ENCODE measurements at regions not wholly inside any gene's neighbourhood (a gene's known extent, or its start where the extent isn't known, plus 50 kb on each side); places are given as distances from the start of the nearest gene placed in this dataset.

DNA sequence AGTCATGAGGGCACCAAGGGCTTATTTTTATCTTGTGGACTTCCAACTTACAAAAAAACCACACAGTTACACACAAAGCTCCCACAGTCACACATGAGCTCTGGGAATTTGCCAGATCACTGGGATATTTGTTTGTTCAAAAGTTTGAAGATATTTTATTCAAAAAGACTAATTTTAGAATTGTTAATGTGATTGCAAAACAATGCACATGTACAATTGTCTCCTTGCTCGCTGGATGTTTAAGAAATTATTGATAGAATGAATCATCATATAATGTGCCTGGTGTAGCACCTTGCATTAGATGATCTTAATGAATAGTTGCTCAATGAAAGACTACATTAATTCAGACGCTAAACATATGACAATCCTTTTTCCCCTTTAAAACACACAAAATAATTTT lies 570.3 kb downstream of the LMO4 start:
- FAIRE-seq (no peak), DNase-seq (ENCODE audit: insufficient read length, low spot score) (no peak)

DNA sequence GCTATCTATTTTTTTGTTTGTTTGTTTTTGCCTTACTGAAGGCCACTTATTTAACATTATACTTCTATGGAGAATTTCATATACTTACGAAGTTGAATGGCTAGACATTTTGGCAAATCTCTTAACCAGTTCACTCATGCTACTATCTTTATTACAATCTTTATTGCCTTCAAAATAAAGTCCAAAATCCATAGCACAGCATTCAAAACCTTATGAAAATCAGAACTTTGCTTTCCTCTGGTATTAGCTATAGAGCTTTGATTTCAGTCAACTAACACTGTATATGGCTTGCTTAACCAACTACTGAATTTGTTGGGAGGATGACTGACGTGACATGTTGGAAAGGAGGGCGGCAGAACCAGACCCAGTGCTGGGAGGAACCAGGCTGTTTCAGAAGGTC lies 571.1 kb downstream of the LMO4 start:
- FAIRE-seq (no peak), DNase-seq (ENCODE audit: insufficient read length, low spot score) (no peak)

DNA sequence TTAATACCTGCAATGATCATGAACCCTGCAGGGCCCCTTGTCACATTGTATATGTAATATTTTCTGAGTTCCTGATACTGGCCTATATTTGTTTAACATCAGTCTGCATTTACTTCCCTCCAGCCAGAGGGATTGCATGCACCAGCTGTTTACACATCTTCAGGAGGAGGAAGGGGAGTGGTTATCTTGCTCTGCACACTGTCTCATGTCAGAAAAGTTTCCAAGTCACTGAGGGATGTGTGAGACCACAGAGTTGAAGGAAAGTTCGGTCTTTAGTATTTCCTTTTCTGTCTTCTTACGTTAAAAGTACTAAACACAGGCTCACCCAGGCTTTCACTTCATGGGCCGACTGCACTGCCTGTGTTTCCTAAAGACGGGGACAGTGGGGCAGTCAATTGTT lies 574.1 kb downstream of the LMO4 start:
- DNase-seq (ENCODE audit: insufficient read length, low spot score) = no peak
- FAIRE-seq = no peak

DNA sequence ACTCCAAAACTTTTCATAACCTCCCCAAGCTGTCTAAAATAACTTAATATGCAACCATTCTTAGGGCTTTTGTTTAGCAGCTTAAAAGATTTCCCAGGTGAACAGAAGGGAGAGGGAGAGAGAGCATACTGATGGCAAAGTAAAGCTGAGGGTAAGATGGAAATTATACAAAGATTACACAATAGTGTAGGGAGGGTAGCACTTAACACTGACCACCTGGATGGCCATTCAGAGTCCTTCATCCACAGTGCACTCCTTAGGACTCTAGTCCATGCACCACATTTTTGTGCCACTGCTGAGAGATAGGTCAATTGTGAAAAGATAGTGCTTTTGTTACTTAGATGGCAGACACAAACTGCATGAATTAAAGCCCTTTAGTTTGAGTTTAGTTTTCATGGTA lies 574.6 kb downstream of the LMO4 start:
- no peak for FAIRE-seq

DNA sequence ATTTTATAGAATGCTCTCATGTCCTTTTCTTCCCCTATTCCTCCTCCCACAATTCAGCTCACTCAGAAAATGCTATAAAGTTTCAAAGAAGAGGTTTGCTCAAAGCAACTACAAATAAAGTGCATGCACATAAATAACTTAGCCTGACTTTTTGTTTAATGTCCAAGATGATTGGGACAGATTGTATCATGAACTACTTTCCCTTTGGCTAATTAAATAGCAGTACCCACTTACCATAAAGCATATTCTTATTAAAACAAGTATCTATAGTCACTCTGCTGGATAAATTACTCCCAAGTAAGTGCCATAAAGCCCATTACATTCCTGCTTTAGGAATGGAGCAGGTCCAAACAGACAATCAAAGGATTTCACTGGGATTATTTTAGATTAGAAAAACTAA lies 576.0 kb downstream of the LMO4 start:
- FAIRE-seq (no peak), DNase-seq (ENCODE audit: insufficient read length, low spot score) (no peak)

More for the DNA sequence above, 574.6 kb downstream of the LMO4 start:
- no peak for DNase-seq (ENCODE audit: insufficient read length, low spot score)

DNA sequence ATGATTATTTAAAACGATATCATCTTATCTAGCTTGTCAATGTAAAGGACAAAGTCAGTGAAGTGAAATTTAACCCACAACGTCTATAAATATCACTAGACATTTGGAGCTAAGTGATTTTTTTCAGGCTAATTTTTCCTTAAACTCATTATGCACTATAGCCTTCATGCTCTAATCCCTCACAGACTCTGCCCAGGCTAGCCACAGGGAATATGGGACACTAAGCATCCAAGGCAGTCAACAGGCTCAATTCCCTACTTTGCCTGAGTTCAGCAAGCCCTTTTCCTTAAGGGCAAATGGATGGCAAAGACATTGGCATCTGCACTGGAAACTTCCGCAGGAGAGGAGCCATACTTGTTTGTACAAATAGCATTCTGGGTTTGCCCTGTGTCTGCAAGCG lies 577.0 kb downstream of the LMO4 start:
- no peak for DNase-seq (ENCODE audit: insufficient read length, low spot score)
- no peak for FAIRE-seq

DNA sequence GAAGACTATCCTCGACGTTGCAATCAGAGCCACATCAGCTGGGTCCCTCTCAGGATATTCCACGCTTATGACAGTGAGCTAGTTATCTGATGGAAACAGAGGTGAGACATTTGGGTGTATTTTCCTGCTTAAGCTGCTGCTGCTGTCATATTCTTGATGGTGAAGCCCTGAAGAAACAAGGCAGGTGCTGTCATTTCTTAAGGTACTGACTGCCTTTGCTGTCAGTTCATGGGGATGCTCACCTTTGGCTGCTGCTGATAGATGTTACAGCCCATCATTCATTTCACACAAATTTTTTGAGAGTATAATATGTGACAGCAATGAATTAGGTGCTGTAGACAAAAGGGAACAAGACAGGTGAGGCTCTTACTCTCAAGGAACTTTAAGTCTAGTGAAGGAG lies 577.4 kb downstream of the LMO4 start:
- no peak for FAIRE-seq
- DNase-seq (ENCODE audit: insufficient read length, low spot score) = no peak

DNA sequence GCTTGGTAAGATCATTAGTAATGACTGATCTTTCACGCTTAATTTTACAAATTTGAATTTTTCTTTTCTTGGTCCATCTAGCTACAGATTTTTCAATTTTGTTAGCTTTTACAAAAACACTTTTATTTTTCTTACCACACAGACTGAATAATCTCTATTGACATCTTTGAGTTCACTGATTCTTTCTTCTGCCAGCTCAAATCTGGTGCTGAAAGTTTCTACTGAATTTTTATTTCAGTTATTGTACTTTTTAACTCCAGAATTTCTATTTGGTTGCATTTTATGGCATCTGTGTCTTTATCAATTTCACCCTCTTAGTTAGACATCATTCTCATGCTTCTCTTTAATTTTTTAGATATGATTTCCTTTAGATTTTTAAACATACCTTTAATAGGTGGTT lies 584.7 kb downstream of the LMO4 start:
- DNase-seq (ENCODE audit: insufficient read length, low spot score) (no peak), FAIRE-seq (no peak)

DNA sequence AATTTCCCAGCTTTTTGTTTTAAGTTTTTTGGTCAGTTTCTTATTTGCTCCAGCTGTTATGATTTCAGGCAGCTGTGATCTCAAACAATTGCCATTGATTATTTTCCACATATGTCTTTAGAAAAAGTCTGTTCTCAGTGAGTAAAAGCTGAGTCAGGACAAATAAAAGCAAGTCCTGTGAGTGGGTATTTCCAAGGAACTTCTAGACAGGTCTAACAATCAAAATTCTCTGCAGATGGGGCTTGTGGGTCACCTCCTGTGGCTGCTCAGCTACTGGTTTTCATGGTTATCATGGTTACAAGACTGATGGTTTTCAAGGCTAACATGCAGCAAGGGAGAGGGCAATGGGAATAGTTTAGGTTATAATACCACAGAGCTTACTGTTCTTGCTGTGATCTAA lies 585.7 kb downstream of the LMO4 start:
- FAIRE-seq = no peak

DNA sequence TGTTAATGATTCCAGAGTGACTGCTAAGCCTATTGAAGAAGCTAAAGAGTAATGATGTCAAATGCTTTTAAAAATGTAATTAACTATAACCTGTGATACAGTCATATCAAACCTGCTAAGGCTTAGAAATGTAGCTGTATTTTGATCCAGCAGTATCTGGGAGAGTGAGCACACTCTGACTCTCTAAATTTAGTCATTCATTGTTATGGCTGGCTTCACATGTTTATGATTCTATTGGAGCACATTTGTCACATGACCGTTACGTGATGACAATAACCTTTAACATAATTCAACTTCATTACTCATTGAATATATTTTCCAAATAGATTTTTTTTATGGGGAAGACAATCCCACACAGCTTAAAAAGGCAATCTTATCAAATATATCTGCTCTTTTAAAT lies 587.1 kb downstream of the LMO4 start:
- DNase-seq (ENCODE audit: insufficient read length, low spot score) (no peak), FAIRE-seq (no peak)

More for the DNA sequence above, 585.7 kb downstream of the LMO4 start:
- no peak for DNase-seq (ENCODE audit: insufficient read length, low spot score)

DNA sequence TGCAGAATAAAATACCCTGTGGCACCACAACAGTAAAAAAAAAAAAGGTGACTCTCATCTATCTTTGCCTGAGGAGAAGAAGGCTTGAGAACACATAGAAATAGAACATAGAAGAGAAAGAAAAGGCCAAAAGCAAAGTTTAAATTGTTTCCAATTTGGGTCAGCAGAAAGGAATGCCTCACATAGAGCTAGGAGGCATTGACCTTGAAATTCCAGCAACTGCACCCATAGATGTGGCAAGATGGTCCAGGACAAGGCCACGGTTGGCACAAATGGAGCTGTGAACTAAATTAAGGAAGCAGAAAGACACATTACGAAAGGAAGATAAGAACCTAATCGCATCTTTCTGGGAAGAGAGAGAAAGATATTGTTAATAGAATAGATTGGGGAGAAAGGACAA lies 588.3 kb downstream of the LMO4 start:
- no peak for DNase-seq (ENCODE audit: insufficient read length, low spot score)
- FAIRE-seq = no peak

DNA sequence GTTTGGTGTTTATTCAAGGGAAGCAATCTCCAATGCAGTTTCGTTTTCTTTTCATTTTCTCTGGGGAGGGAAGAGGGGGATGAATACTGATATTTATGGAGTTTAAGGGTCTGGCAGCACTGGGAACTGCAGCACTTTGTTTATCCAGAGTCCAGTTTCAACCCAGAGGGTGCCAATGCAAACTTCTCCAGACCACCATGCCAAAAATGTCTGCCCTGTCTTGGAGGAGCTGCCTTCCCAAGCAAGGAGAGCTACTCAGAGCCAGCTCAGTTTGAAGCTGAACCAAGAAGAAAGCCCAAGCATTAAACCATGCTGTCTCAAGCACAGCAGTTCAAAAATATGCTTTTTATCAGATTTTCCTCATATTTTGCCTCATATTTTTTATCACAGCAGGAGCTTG lies 589.7 kb downstream of the LMO4 start:
- FAIRE-seq (no peak), DNase-seq (ENCODE audit: insufficient read length, low spot score) (no peak)

DNA sequence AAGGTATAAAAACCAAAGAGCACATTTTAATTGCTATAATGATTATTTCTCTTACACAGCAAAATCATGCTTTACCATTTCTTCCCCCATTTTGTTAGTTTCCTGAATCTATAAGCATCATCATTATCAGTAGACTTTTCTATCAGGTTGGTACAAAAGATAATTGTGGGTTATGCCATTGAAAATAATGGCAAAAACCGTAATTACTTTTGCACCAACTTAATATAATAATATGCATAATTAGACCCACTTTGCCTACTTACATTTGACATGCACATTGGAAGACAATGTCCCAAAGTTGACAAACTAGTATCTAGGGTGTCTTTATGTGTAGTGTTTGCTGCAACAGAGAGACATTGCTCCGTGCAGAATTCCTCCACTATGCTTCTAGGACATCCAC lies 594.2 kb downstream of the LMO4 start:
- no peak for DNase-seq (ENCODE audit: insufficient read length, low spot score)
- no peak for FAIRE-seq

DNA sequence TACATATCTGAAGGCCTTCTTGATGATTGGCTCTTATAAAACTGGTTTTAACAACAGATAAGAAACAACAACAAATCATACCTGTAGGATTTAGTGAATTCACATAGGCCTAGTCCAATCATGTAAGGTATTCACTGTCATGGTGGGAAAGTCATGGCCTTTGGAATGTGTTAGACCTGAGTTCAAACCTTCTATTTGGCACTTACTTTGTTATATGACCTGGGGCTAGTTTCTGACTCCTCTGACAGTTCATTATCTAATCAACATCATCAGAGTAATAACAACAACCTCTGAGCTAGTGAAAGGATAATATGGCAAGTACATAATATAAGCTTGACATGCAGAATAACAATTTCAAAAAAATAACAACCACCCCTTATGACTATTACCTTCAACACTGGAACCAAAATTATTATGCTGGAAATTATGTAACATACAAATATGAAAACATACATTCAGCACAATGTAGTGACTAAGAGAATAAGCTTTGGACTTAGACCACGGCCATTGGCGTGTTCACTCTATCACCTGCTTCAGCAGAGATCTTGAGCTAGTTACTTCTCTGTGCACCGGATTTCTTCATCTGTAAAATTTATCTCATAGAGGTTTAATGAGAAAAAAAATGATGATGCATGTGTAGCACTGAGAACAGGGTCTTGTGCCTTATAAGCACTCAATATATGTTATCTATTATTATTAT lies 597.6 kb downstream of the LMO4 start:
- DNase-seq (ENCODE audit: insufficient read length, low spot score) = no peak
- FAIRE-seq = no peak

DNA sequence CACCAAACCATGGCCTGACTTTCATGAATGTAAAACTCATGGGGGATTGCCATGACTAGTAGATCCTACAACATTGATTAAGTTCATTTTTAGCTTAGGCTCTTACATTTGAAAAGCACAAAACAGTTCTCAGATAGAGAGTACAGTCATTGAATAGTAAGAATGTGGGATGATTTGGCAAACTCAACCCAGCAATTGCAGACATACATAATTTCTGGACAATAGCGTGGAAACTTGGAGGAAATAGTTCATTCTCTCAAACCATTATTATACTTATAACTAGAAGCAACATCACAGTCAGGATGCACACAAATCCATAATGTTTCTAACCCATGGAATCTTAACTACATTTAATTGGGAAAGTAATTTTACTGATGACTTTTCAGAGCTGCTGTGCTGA lies 598.2 kb downstream of the LMO4 start:
- no peak for FAIRE-seq
- no peak for DNase-seq (ENCODE audit: insufficient read length, low spot score)

DNA sequence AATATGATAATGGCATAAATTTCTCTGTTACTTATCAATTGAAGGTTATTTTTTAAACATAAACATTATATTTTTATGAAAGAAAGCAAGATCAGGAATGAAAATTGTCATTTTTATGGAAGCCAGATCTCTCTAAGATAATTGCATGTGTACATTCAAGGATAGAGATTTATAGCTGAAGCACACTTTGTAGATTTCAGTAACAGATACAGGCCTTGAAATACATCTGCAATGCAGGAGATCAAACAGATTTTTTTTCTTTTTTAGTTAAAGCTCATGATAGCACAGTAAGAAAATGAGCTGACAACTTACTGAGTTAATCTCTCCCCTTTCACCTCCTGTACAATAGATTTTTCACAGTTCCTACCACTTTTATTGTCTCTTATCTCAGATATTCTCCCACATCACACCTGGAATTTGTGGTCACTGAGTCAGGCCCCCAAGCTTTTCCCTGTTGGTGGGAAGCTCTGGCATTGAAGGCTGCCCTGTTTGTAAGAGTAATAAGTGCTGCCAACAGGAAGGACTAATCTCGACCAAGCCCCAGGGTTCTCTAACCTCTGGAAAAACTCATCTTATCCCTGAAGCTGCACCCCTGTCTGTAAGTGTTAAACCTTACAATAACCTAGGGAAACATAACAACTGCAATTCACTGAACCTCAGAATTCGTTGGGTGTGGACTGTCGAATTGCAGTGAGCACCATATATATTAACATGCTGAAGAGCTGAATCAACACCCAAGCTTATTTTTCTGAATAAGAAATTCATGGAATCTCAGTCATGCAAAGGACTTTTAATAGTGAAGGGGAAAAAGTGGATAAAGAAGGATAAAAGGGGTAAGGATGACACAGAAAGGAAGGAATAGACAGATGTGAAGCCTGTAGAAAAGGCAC lies 599.0 kb downstream of the LMO4 start:
- no peak for FAIRE-seq
- no peak for DNase-seq (ENCODE audit: insufficient read length, low spot score)

DNA sequence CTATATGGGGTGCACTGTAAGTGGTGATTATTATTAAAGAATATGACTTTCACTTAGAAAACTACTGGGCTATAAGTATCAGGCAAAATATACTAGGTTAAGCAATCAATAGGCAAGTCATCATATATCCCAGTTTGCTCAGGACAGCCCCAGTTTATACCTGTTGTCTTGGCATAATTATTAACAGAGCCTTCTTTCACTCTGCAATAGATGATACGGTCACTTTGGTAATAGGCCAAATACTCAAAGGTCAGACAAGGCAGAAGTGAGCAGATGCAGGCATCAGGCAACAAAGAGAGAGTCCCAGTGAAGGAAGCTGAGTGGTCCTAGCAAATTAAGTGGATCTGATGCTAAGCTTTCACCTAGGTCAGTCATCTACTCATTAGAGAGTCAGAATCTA lies 599.9 kb downstream of the LMO4 start:
- FAIRE-seq (no peak), DNase-seq (ENCODE audit: insufficient read length, low spot score) (no peak)

DNA sequence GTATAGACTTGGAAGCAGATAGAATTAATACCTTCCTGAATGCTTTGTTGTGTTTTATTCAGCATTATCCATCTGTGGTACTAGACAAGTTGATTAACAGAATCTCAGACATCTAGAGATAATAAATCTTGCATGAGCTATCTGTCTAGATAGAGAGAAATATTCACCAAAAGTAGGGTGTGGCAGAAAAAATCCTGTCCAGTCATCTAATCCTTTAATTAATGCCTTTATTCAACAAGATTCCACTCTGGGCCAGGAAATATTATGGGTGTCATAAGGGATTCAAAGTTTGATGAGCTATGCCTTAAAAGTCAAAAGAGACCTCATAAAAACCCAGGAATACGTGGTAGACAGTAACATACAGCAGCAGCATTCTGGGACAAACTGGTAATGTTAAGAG lies 601.2 kb downstream of the LMO4 start:
- DNase-seq (ENCODE audit: insufficient read length, low spot score) = no peak
- no peak for FAIRE-seq

DNA sequence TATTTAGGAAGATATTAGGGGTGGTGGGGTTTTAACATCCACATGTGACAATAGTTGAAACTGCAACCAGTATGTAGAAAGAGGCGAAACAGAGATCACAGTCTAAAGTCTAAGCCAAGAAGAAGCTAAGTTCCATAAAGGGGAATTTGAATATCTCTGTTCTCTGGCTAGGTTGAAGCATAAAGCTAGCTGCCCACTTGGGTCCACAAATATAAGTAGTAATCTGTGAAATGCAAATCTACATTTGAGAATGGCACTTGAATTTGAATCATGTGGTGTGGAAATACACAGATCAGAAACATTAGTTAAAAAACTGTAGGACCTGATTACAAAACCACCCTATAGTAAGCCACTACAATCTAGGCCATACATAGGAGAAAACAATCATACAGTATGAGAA lies 602.1 kb downstream of the LMO4 start:
- no peak for DNase-seq (ENCODE audit: insufficient read length, low spot score)
- no peak for FAIRE-seq

DNA sequence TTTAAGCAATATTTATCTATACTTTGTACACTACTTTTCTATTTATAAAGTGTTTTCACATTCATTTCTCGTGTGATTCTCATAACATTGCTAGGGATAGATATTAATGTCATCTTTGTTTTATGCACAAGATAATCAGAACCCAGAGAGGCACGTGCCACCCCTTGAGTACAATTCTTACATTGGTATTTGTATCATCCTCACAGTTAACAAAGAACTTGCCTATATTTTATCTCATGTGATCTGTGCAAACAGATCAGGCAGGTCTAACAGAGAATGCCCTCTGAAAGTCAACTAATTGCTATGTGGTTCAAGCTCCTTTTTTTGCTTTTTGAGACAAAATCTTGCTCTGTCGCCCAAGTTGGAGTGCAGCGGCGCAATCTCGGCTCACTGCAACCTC lies 604.5 kb downstream of the LMO4 start:
- DNase-seq (ENCODE audit: insufficient read length, low spot score) (no peak), FAIRE-seq (no peak)

DNA sequence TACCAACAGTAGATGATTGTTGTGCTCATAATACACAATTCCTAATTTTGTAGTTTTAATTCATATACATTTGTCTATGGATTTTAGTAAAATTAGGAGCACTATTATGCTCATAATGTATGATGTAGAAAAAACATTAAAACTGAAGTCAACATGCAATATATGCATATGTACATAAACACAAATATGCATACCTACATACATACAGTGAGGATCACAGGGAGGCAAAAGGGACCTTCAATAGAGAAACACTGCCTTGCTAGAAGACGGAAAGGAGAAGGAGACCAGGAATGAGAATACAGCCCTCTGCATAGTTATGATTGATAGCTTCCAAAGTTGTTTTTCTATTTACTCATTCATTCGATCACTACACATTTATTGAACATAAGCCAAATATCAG lies 606.5 kb downstream of the LMO4 start:
- no peak for FAIRE-seq
- no peak for DNase-seq (ENCODE audit: insufficient read length, low spot score)

DNA sequence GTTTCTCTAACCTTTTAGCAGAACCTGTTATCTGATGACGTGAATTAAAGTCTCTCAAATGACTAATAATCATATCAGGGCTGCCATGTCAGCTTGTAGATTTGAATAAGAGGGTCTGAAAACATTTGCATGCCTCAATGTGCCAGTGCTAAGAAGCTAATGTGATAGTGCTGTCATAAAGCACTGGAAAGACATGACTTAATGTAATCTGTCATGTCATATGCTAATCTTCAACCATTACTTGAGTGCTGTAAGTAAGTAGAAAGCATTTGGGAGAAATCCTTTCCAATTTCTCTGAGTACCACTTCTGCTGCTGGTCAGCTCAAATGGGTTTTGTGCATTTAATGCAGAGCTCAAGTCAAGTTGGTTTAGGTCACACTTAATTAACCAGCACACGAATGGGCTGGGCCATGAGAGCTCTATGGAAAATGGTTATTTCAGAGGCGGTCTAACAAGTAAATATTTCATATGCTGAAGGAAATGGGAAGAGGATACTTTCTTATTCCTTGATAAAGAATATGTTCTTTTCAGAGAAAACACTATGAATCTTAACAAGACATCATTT lies 609.2 kb downstream of the LMO4 start:
- FAIRE-seq = no peak

More for the DNA sequence above, 609.2 kb downstream of the LMO4 start:
- DNase-seq (ENCODE audit: insufficient read length, low spot score) = no peak

Measured in HTR-8/SVneo (cell line).